ENCODE measurements at regions not wholly inside any gene's neighbourhood (a gene's known extent, or its start where the extent isn't known, plus 50 kb on each side); places are given as distances from the start of the nearest gene placed in this dataset.

DNA sequence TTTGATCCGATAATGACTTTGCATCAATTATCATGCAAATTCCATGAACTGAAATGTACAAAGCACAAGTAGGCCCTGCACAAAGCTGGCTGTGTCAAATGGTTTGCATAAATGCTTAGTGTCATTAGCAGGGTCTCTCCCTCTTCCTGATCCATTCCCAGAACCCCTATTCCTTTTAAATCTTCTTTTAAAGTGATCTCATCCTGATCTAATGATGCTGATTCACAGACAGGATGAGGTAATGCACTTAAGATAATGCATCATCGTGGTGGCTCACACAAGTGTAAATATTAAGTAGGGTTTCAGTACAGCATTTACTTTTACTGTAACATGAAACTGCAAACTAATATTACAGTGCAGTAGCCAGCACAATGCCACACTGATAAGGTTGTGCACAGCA lies 304.8 kb upstream of the SOX11 start:
- no peak overlapping the region for H3K4me3 ChIP-seq (ENCODE audit: low read depth, low read length)
- peak; percentile 19 for DNase-seq (ENCODE audit: low read depth)
- TF ChIP-seq, protein P1, sequence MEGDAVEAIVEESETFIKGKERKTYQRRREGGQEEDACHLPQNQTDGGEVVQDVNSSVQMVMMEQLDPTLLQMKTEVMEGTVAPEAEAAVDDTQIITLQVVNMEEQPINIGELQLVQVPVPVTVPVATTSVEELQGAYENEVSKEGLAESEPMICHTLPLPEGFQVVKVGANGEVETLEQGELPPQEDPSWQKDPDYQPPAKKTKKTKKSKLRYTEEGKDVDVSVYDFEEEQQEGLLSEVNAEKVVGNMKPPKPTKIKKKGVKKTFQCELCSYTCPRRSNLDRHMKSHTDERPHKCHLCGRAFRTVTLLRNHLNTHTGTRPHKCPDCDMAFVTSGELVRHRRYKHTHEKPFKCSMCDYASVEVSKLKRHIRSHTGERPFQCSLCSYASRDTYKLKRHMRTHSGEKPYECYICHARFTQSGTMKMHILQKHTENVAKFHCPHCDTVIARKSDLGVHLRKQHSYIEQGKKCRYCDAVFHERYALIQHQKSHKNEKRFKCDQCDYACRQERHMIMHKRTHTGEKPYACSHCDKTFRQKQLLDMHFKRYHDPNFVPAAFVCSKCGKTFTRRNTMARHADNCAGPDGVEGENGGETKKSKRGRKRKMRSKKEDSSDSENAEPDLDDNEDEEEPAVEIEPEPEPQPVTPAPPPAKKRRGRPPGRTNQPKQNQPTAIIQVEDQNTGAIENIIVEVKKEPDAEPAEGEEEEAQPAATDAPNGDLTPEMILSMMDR (conservative IDR thresholded peaks at IDR 0.05; ENCODE audit: low read depth, low read length): no peak

DNA sequence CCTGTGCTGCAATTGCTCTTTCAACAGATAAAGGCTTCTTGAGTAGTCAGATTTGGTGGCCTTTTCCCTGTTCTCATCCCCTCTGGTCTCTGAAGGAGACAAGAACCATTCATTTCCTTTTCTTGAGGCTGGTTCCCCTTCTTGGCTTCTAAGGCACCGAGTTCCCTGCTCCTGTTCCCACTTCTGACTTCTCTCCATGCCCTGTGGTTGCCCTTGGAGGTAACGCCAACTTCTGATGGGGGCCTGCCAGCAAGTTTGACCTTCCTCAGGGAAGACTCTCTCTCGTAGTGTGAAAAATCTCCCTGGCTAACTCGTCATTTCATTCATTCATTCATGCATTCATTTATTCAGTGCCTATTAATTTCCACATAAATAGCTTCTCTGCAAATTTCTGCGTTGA lies 302.4 kb upstream of the SOX11 start:
- no peak for DNase-seq (ENCODE audit: low read depth)
- no peak overlapping the region for H3K4me3 ChIP-seq (ENCODE audit: low read depth, low read length)
- TF ChIP-seq, protein P1 (conservative IDR thresholded peaks at IDR 0.05; ENCODE audit: low read depth, low read length): no peak

DNA sequence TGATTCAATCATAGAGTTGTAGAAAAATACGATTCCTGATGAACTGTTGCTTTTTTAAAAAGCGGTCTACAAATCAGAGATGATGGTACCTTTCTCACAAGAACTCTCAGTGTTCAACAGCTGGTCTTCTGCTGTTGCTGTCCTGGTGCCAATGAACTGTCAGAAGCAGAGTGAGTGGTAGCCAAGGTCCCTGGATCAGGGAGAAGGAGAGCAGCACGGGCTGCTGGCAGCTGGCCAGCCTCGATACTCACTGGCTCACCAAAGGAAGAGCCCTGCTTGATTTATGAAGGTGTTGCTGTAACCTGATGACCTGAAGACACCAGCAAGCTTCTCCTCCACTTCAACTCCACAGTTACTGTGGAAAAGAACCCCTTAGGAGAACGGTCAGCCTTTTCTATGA lies 300.8 kb upstream of the SOX11 start:
- TF ChIP-seq, protein P1 (conservative IDR thresholded peaks at IDR 0.05; ENCODE audit: low read depth, low read length): no peak
- H3K4me3 ChIP-seq (ENCODE audit: low read depth, low read length): no peak overlapping the region
- no peak for DNase-seq (ENCODE audit: low read depth)

DNA sequence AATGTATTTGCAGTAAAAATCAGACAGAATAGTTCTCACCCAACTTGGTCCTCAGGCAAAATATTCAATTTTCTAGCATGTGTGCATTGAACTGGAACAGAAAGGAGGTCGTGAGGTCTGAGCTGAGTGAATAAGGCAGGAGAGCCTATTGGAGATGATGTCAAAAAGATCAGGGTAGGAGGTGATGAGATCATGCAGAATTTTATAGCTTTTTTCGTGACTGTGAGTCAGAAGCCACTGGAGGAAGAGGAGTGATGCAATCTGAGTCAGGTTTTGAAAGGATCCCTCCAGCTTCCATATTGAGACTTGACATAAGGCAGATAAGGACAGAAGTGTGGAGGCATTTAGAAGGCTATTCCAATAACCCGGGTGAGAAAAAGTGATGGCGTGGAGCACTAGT lies 299.5 kb upstream of the SOX11 start:
- TF ChIP-seq, protein P1 (conservative IDR thresholded peaks at IDR 0.05; ENCODE audit: low read depth, low read length): no peak
- peak; percentile 42 for DNase-seq (ENCODE audit: low read depth)

DNA sequence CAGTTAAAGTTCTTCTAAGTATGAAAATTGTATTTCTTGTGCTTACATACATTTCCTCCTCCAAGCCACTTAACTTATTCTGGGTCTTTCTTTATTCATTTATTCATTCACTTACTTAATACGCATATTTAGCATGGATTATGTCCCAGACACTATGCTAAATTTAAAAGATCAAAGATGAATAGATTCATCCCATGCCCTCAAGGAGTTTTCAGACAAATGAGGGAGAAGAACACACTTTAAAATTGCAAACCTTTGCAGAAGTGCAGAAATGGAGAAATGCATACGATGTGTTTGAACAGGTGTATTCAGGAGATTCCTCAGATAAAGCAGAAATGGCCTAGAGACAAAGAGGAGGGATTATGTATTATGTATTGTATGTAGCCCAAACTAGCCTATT lies 298.7 kb upstream of the SOX11 start:
- no peak for DNase-seq (ENCODE audit: low read depth)
- TF ChIP-seq, protein P1 (conservative IDR thresholded peaks at IDR 0.05; ENCODE audit: low read depth, low read length): no peak
- no peak overlapping the region for H3K4me3 ChIP-seq (ENCODE audit: low read depth, low read length)

More for the DNA sequence above, 299.5 kb upstream of the SOX11 start:
- H3K4me3 ChIP-seq (ENCODE audit: low read depth, low read length): no peak overlapping the region

DNA sequence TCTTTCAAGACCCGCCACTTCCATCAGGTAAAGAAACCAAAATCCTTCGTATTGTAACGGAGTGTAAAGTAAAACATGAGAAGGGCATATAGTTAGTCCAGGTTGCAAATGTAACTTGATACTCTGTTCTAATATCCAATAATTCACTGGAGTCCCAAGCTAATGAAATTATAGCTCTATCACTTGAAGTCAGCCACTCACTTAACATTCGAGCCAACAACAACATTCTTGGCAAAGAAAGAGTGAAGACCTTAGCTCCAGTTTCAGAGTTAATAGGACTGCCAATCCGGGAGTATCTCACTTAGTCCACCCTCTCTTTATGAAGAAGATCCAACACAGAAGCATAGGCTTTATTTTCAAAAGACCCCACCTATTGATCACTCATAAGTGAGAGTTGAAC lies 298.0 kb upstream of the SOX11 start:
- no peak overlapping the region for H3K4me3 ChIP-seq (ENCODE audit: low read depth, low read length)
- peak; percentile 28 for DNase-seq (ENCODE audit: low read depth)
- TF ChIP-seq, protein P1 (conservative IDR thresholded peaks at IDR 0.05; ENCODE audit: low read depth, low read length): no peak

DNA sequence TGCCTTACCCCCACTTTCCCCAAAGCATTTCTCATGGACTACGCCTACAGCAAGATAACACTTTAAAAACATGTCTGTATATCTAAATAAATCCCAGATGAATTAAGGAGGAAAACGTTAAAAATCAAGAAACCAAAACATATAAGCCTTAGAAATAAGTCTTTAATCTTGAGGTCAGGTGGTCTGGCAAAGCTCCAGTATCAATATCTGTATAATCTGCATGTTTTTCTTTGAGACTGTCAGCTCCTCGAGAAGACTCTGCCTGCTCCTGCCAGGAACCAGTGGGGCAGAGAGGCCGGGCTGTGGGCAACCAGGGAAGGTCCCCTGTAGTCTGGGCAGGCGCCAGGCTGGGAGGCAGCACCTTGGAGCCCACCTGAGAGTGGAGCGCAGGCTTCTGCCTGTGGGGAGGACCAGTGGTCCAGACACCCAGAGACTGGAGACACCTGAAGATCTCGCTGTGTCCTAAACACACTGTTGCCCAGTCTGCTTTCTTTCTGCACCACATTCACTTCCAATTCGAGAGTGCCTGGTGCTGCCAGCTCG lies 291.0 kb upstream of the SOX11 start:
- H3K4me3 ChIP-seq (ENCODE audit: low read depth, low read length): no peak overlapping the region
- DNase-seq (ENCODE audit: low read depth): peak; percentile 30
- TF ChIP-seq, protein P1 (conservative IDR thresholded peaks at IDR 0.05; ENCODE audit: low read depth, low read length): no peak

Measured in choroid plexus epithelial cell (primary cell).